Uterus (tissue), 3 donors: ENCODE measurements at regions not wholly inside any gene's neighbourhood (a gene's known extent, or its start where the extent isn't known, plus 50 kb on each side); places are given as distances from the start of the nearest gene placed in this dataset.
"Not testable (repeated sequence)": the region's sequence is repeated elsewhere in the genome, so short reads cannot be mapped to it uniquely, and the experiment has no call there.

Experiments
- DNase-seq, 2 donors: peaks; one replicate each; pipeline ENCODE4 v3.0.0-alpha.2; 2019 to 2020
- H3K27ac ChIP-seq, 2 donors: fragments of 200-600 bp; sonication (generic); 1 replicate in 1 of 2; 2 replicates in 1 of 2; pipeline ENCODE4 v1.5.1; 2016 to 2018
- H3K27me3 ChIP-seq, 2 donors: fragments of 200-600 bp; sonication (generic); one replicate each; pipeline ENCODE4 v1.5.1; 2018 to 2019; ENCODE audit warnings: control low read depth in 1 of 2
- H3K36me3 ChIP-seq, 2 donors: fragments of 200-600 bp; sonication (generic); one replicate each; pipeline ENCODE4 v1.5.1; 2019; ENCODE audit warnings: control low read depth in 1 of 2
- H3K4me1 ChIP-seq, 2 donors: fragments of 200-600 bp; sonication (generic); one replicate each; pipeline ENCODE4 v1.5.1; 2018 to 2019; ENCODE audit warnings: control low read depth in 1 of 2
- H3K4me3 ChIP-seq, 2 donors: fragments of 200-600 bp; sonication (generic); 1 replicate in 1 of 2; 2 replicates in 1 of 2; pipeline ENCODE4 v1.5.1; 2018 to 2019; ENCODE audit warnings: mild to moderate bottlenecking in 1 of 2
- H3K9me3 ChIP-seq, 2 donors: fragments of 200-600 bp; sonication (generic); one replicate each; pipeline ENCODE4 v1.5.1; 2019; ENCODE audit warnings: control low read depth in 1 of 2
- POLR2A ChIP-seq, 2 donors: fragments of 450-650 bp; IDR thresholded peaks; one replicate each; pipeline ENCODE4 v1.6.1; 2016; ENCODE audit warnings: antibody characterized with exemption in 2 of 2, mild to moderate bottlenecking in 1 of 2, moderate library complexity in 1 of 2
- intact Hi-C: fragments of 100-400 bp; cut with DNase I; formaldehyde crosslinking; loops from one replicate; pipeline ENCODE4 v1.15.1; 2023; ENCODE audit warnings: low total_unique reads
- TF ChIP-seq, protein P1 (sequence below), 4 experiments: fragments of 200-600 bp in 2 of 4; fragments of 450-650 bp in 2 of 4; sonication (generic) in 2 of 4; IDR thresholded peaks; one replicate each; pipeline ENCODE4 v1.5.1; 2016 to 2019; ENCODE audit warnings: antibody characterized with exemption in 4 of 4, mild to moderate bottlenecking in 2 of 4, moderate library complexity in 1 of 4
- donor health status: DM: yes; HTN: yes; CAD: no.

GRCh38 chr1:182229921-182230491 lies 161.6 kb downstream of the GLUL start:
- no peaks in the 10 kb centered on the region for H3K27me3 ChIP-seq
- no peaks in the 10 kb centered on the region for H3K36me3 ChIP-seq
- no peak overlapping the region for H3K4me3 ChIP-seq
- H3K4me1 ChIP-seq: no peaks in the 10 kb centered on the region
- intact Hi-C loops: no loop called here
- DNase-seq: no peak
- H3K27ac ChIP-seq: no peak overlapping the region
- TF ChIP-seq, protein P1, sequence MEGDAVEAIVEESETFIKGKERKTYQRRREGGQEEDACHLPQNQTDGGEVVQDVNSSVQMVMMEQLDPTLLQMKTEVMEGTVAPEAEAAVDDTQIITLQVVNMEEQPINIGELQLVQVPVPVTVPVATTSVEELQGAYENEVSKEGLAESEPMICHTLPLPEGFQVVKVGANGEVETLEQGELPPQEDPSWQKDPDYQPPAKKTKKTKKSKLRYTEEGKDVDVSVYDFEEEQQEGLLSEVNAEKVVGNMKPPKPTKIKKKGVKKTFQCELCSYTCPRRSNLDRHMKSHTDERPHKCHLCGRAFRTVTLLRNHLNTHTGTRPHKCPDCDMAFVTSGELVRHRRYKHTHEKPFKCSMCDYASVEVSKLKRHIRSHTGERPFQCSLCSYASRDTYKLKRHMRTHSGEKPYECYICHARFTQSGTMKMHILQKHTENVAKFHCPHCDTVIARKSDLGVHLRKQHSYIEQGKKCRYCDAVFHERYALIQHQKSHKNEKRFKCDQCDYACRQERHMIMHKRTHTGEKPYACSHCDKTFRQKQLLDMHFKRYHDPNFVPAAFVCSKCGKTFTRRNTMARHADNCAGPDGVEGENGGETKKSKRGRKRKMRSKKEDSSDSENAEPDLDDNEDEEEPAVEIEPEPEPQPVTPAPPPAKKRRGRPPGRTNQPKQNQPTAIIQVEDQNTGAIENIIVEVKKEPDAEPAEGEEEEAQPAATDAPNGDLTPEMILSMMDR (IDR thresholded peaks at IDR 0.05): no peak
- TF ChIP-seq POLR2A (IDR thresholded peaks at IDR 0.05): no peak
- H3K9me3 ChIP-seq: no peaks in the 10 kb centered on the region

DNA sequence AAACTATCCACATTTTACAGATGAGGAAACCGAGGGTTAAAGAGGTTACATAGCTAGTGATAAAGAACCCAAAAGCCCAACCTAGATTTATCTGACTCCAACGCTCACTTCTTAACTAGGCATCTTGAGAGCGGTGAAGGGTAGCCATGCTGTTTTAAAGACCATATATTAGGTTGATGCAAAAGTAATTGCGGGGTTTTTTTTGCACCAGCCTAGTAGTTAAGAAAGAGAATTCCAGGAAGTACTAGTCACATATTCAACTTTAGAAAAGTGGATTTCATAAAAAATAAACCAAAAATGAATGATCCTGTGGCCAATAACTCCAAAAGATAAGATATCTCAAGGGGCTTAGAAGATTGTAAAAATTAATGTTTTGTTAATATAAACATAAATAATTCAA lies 162.1 kb downstream of the GLUL start:
- no peaks in the 10 kb centered on the region for H3K9me3 ChIP-seq
- no peak overlapping the region for H3K4me3 ChIP-seq
- DNase-seq: no peak
- TF ChIP-seq, protein P1 (IDR thresholded peaks at IDR 0.05): no peak
- no peak for TF ChIP-seq POLR2A (IDR thresholded peaks at IDR 0.05)
- H3K27ac ChIP-seq: no peak overlapping the region
- H3K36me3 ChIP-seq: no peaks in the 10 kb centered on the region
- no peaks in the 10 kb centered on the region for H3K27me3 ChIP-seq
- intact Hi-C loops: no loop called here
- H3K4me1 ChIP-seq: no peaks in the 10 kb centered on the region

- no peak for TF ChIP-seq POLR2A (IDR thresholded peaks at IDR 0.05)
- TF ChIP-seq, protein P1 (IDR thresholded peaks at IDR 0.05): no peak
- H3K4me3 ChIP-seq: no peak overlapping the region
- no peak for DNase-seq
- H3K9me3 ChIP-seq: no peaks in the 10 kb centered on the region
- no peaks in the 10 kb centered on the region for H3K4me1 ChIP-seq
- H3K27me3 ChIP-seq: no peaks in the 10 kb centered on the region
- H3K36me3 ChIP-seq: no peaks in the 10 kb centered on the region
- H3K27ac ChIP-seq: no peak overlapping the region
- intact Hi-C loops: no loop called here
These were observed 163.6 kb downstream of the GLUL start for GRCh38 chr1:182227864-182228547.

DNA sequence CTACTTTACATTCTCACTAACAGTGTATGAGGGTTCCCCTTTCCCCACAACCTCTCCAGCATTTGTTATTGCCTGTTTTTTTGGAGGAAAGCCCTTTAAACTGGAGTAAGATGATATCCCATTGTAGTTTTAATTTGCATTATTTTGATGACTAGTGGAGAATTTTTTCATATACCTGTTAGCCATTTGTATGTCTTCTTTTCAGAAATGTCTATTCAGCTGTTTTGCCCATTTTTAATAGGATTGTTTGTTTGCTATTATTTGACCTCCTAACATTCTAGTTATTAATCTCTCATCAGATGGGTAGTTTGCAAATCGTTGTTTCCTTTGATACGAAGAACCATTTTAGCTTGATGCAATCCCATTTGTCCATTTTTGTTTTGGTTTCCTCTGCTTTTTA lies 165.0 kb downstream of the GLUL start:
- no peak for TF ChIP-seq POLR2A (IDR thresholded peaks at IDR 0.05)
- TF ChIP-seq, protein P1 (IDR thresholded peaks at IDR 0.05): no peak
- no peaks in the 10 kb centered on the region for H3K4me1 ChIP-seq
- intact Hi-C loops: no loop called here
- no peaks in the 10 kb centered on the region for H3K27me3 ChIP-seq
- H3K9me3 ChIP-seq: no peaks in the 10 kb centered on the region
- H3K27ac ChIP-seq: no peak overlapping the region
- H3K36me3 ChIP-seq: no peaks in the 10 kb centered on the region
- no peak overlapping the region for H3K4me3 ChIP-seq
- DNase-seq: no peak

GRCh38 chr1:182225755-182226154 lies 164.2 kb upstream of the ZNF648 start:
- H3K4me1 ChIP-seq, DNase-seq, H3K9me3 ChIP-seq, H3K27ac ChIP-seq, H3K36me3 ChIP-seq, H3K4me3 ChIP-seq, intact Hi-C loops, H3K27me3 ChIP-seq: not testable (repeated sequence)

GRCh38 chr1:182221990-182222389 lies 160.5 kb upstream of the ZNF648 start:
- intact Hi-C loops, H3K27me3 ChIP-seq, H3K27ac ChIP-seq, H3K4me3 ChIP-seq, H3K36me3 ChIP-seq, H3K9me3 ChIP-seq, DNase-seq, H3K4me1 ChIP-seq: not testable (repeated sequence)

GRCh38 chr1:182221367-182221766 lies 159.9 kb upstream of the ZNF648 start:
- H3K36me3 ChIP-seq, H3K9me3 ChIP-seq, H3K4me3 ChIP-seq, H3K4me1 ChIP-seq, DNase-seq, H3K27ac ChIP-seq, intact Hi-C loops, H3K27me3 ChIP-seq: not testable (repeated sequence)
